Stimulated activated CD4-positive, alpha-beta T cell treated with anti-CD3 and anti-CD28 coated beads, Interleukin-2, amount 100 ng/mL, for 24 hours (primary cell): ENCODE measurements at regions not wholly inside any gene's neighbourhood (a gene's known extent, or its start where the extent isn't known, plus 50 kb on each side); places are given as distances from the start of the nearest gene placed in this dataset.
"Not testable (repeated sequence)": the region's sequence is repeated elsewhere in the genome, so short reads cannot be mapped to it uniquely, and the experiment has no call there.

Experiments used
- DNase-seq, 2 donors: peaks; one replicate each; pipeline ENCODE4 v3.0.0-alpha.2; 2020

GRCh38 chr12:30329281-30329680, 366.4 kb downstream of the IPO8 start:
- DNase-seq = no peak

GRCh38 chr12:30323008-30323407, 372.7 kb downstream of the IPO8 start:
- no peak for DNase-seq

- DNase-seq = no peak
Observed at GRCh38 chr12:30320561-30320960, 375.1 kb downstream of the IPO8 start.

GRCh38 chr12:30314506-30315100, 381.1 kb downstream of the IPO8 start:
- no peak for DNase-seq

GRCh38 chr12:30308010-30308717, 387.5 kb downstream of the IPO8 start:
- DNase-seq = no peak

- DNase-seq = no peak
Observed at GRCh38 chr12:30304528-30304927, 391.1 kb downstream of the IPO8 start.

- no peak for DNase-seq
Observed at GRCh38 chr12:30301291-30301690, 394.4 kb downstream of the IPO8 start.

- no peak for DNase-seq
Observed at GRCh38 chr12:30296486-30296885, 399.2 kb downstream of the IPO8 start.

GRCh38 chr12:30286345-30286926, 409.2 kb downstream of the IPO8 start:
- no peak for DNase-seq

GRCh38 chr12:30278401-30278800, 417.3 kb downstream of the IPO8 start:
- DNase-seq = no peak

GRCh38 chr12:30272515-30272914, 423.2 kb downstream of the IPO8 start:
- DNase-seq = not testable (repeated sequence)

- no peak for DNase-seq
Observed at GRCh38 chr12:30269496-30269895, 426.2 kb downstream of the IPO8 start.

GRCh38 chr12:30268041-30268440, 427.6 kb downstream of the IPO8 start:
- DNase-seq = no peak

- no peak for DNase-seq
Observed at GRCh38 chr12:30263434-30263833, 432.2 kb downstream of the IPO8 start.

- DNase-seq = no peak
Observed at GRCh38 chr12:30257618-30258017, 438.1 kb downstream of the IPO8 start.

GRCh38 chr12:30251546-30251945, 444.1 kb downstream of the IPO8 start:
- no peak for DNase-seq

- no peak for DNase-seq
Observed at GRCh38 chr12:30243426-30243825, 452.2 kb downstream of the IPO8 start.

GRCh38 chr12:30219047-30219446, 435.3 kb upstream of the TMTC1 start:
- DNase-seq = no peak

GRCh38 chr12:30218073-30218472, 434.3 kb upstream of the TMTC1 start:
- no peak for DNase-seq

- DNase-seq = no peak
Observed at GRCh38 chr12:30213166-30213565, 429.4 kb upstream of the TMTC1 start.

- no peak for DNase-seq
Observed at GRCh38 chr12:30211743-30212142, 428.0 kb upstream of the TMTC1 start.

- DNase-seq = no peak
Observed at GRCh38 chr12:30203981-30204380, 420.2 kb upstream of the TMTC1 start.

- DNase-seq = no peak
Observed at GRCh38 chr12:30202521-30203254, 418.9 kb upstream of the TMTC1 start.
